GM23338 (cell line): ENCODE measurements at regions not wholly inside any gene's neighbourhood (a gene's known extent, or its start where the extent isn't known, plus 50 kb on each side); places are given as distances from the start of the nearest gene placed in this dataset.

Experiments
- ATAC-seq: fragments of 200-7000 bp; cut with Tn5 transposase; 3 replicates; pipeline ENCODE4 v1.9.1; 2020
- DNase-seq: peaks from one replicate; pipeline ENCODE4 v3.0.0-alpha.2; 2015; ENCODE audit warnings: low spot score
- H2AFZ ChIP-seq: fragments of 200-600 bp; sonication (generic); 2 replicates; pipeline ENCODE4 v1.8.0; 2016; ENCODE audit warnings: antibody characterized with exemption, mild to moderate bottlenecking, moderate library complexity
- H3F3A ChIP-seq: fragments of 200-600 bp; sonication (generic); replicated peaks from 2 replicates; pipeline ENCODE4 v1.8.0; 2017; ENCODE audit warnings: antibody characterized with exemption, mixed run types, low read depth
- H3K27ac ChIP-seq: fragments of 200-600 bp; sonication (generic); 2 replicates; pipeline ENCODE4 v1.6.1; 2016; ENCODE audit warnings: low read depth
- H3K27me3 ChIP-seq: fragments of 200-600 bp; sonication (generic); 2 replicates; pipeline ENCODE4 v1.8.0; 2016; ENCODE audit warnings: mild to moderate bottlenecking, mixed run types, moderate library complexity; ENCODE audit not compliant: insufficient read depth
- H3K36me3 ChIP-seq: fragments of 200-600 bp; sonication (generic); 2 replicates; pipeline ENCODE4 v1.8.0; 2016; ENCODE audit warnings: mild to moderate bottlenecking; ENCODE audit not compliant: insufficient read depth
- H3K4me1 ChIP-seq: fragments of 200-600 bp; sonication (generic); 2 replicates; pipeline ENCODE4 v1.8.0; 2016; ENCODE audit warnings: mild to moderate bottlenecking, moderate library complexity; ENCODE audit not compliant: insufficient read depth
- H3K4me2 ChIP-seq: fragments of 200-600 bp; sonication (generic); 2 replicates; pipeline ENCODE4 v1.7.1; 2017; ENCODE audit warnings: mixed run types
- H3K4me3 ChIP-seq: fragments of 200-600 bp; sonication (generic); 2 replicates; pipeline ENCODE4 v1.6.1; 2016; ENCODE audit warnings: mixed run types
- H3K79me2 ChIP-seq: fragments of 200-600 bp; sonication (generic); replicated peaks from 2 replicates; pipeline ENCODE4 v1.8.0; 2017; ENCODE audit warnings: mild to moderate bottlenecking; ENCODE audit not compliant: insufficient read depth
- H3K9me2 ChIP-seq: fragments of 200-600 bp; sonication (generic); 2 replicates; pipeline ENCODE4 v1.8.0; 2017; ENCODE audit not compliant: insufficient read depth
- H4K20me1 ChIP-seq: fragments of 200-600 bp; sonication (generic); replicated peaks from 2 replicates; pipeline ENCODE4 v1.8.0; 2017; ENCODE audit warnings: mild to moderate bottlenecking; ENCODE audit not compliant: insufficient read depth
- H3K27ac Mint-ChIP-seq: 2 replicates; pipeline ENCODE4 v1.8.0; 2020; ENCODE audit warnings: inconsistent platforms, mild to moderate bottlenecking, moderate library complexity, mixed read lengths
- H3K27me3 Mint-ChIP-seq: 3 replicates; pipeline ENCODE4 v1.8.0; 2022; ENCODE audit warnings: low read depth, mild to moderate bottlenecking, moderate library complexity, mixed read lengths, inconsistent platforms; ENCODE audit not compliant: insufficient read depth, poor library complexity
- H3K36me3 Mint-ChIP-seq: 3 replicates; pipeline ENCODE4 v1.8.0; 2021; ENCODE audit warnings: low read depth, mild to moderate bottlenecking, inconsistent platforms, moderate library complexity, mixed read lengths
- H3K4me1 Mint-ChIP-seq: 3 replicates; pipeline ENCODE4 v1.8.0; 2020; ENCODE audit warnings: mild to moderate bottlenecking, inconsistent platforms, mixed read lengths
- H3K4me3 Mint-ChIP-seq: 3 replicates; pipeline ENCODE4 v1.8.0; 2021; ENCODE audit warnings: moderate library complexity, mild to moderate bottlenecking, inconsistent platforms, mixed read lengths
- H3K9me3 Mint-ChIP-seq: 3 replicates; pipeline ENCODE4 v1.8.0; 2020; ENCODE audit warnings: moderate library complexity, mild to moderate bottlenecking, inconsistent platforms, mixed read lengths
- CREB1 ChIP-seq: fragments of 250-450 bp; sonication (Bioruptor Pico); IDR thresholded peaks from 2 replicates; pipeline ENCODE4 v1.5.0; 2020; ENCODE audit warnings: low read depth, mild to moderate bottlenecking, moderate library complexity
- EZH2 ChIP-seq: fragments of 200-600 bp; sonication (generic); IDR thresholded peaks from one replicate; pipeline ENCODE4 v1.8.0; 2017; ENCODE audit warnings: antibody characterized with exemption, mild to moderate bottlenecking, low read depth; ENCODE audit not compliant: unreplicated experiment
- EZH2phosphoT487 ChIP-seq: fragments of 200-600 bp; sonication (generic); IDR thresholded peaks from one replicate; pipeline ENCODE4 v1.8.1; 2018; ENCODE audit warnings: antibody characterized with exemption; ENCODE audit not compliant: unreplicated experiment
- JUNB ChIP-seq: IDR thresholded peaks from one replicate; pipeline ENCODE4 v1.6.1; 2016; ENCODE audit warnings: antibody characterized with exemption; ENCODE audit not compliant: unreplicated experiment
- NANOG ChIP-seq: IDR thresholded peaks from 2 replicates; pipeline ENCODE4 v1.6.1; 2016; ENCODE audit warnings: antibody characterized with exemption, borderline replicate concordance
- POLR2AphosphoS5 ChIP-seq: IDR thresholded peaks from 2 replicates; pipeline ENCODE4 v1.6.1; 2016; ENCODE audit warnings: antibody characterized with exemption, low read depth
- STAT1 ChIP-seq: IDR thresholded peaks from one replicate; pipeline ENCODE4 v1.6.1; 2016; ENCODE audit warnings: antibody characterized with exemption; ENCODE audit not compliant: unreplicated experiment
- ZNF114 ChIP-seq: fragments of 250-450 bp; sonication (Bioruptor Pico); IDR thresholded peaks from 2 replicates; pipeline ENCODE4 v1.5.0; 2020; ENCODE audit warnings: mild to moderate bottlenecking, moderate library complexity
- ZNF331 ChIP-seq: fragments of 250-450 bp; sonication (Bioruptor Pico); IDR thresholded peaks from 2 replicates; pipeline ENCODE4 v1.5.0; 2020; ENCODE audit warnings: low read depth, mild to moderate bottlenecking, moderate library complexity
- TF ChIP-seq, protein P1 (sequence below): fragments of 250-450 bp; sonication (Bioruptor Pico); IDR thresholded peaks from 2 replicates; pipeline ENCODE4 v1.5.0; 2020; ENCODE audit warnings: mild to moderate bottlenecking, moderate library complexity
- TF ChIP-seq, protein P2 (sequence below): IDR thresholded peaks from one replicate; pipeline ENCODE4 v1.6.1; 2018; ENCODE audit warnings: antibody characterized with exemption; ENCODE audit not compliant: unreplicated experiment
- TF ChIP-seq, protein P3 (sequence below): IDR thresholded peaks from 2 replicates; pipeline ENCODE4 v1.6.1; 2016; ENCODE audit warnings: antibody characterized with exemption
- TF ChIP-seq, protein P4 (sequence below), 2 experiments: fragments of 200-600 bp in 1 of 2; sonication (generic) in 1 of 2; conservative IDR thresholded peaks; 2 replicates each; pipeline versions ENCODE4 v1.5.1 to v1.6.1; 2016 to 2017; ENCODE audit warnings: antibody characterized with exemption in 2 of 2, low read depth in 2 of 2, mild to moderate bottlenecking in 2 of 2, moderate library complexity in 1 of 2

DNA sequence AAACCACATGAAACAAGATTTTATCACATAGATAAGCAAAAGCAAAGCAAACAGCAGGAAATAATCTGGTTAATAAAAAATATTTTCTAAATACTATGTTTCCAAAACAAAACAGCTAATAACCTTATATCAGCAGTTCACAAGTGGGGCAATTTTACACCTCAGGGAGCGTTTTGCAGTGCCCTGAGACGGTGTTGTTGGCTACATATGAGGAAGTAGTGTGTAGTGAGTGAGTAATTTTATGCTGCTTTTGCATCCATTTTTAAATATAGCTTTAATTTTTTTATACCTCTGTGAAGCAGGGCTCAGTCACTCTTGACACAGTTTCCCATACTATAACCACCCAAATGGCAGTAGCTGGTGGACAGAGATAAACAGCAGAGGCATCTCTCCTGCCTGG is 438.5 kb upstream of the B3GAT1 start:
- no peaks in the 10 kb centered on the region for H3K36me3 Mint-ChIP-seq
- no peak overlapping the region for H3K4me2 ChIP-seq

More for the DNA sequence above, 438.5 kb upstream of the B3GAT1 start:
- Histone ChIP-seq H3K79me2 (no peaks in the 10 kb centered on the region), H3K9me2 (no peaks in the 10 kb centered on the region), H2AFZ (no peak overlapping the region), H3F3A (no peaks in the 10 kb centered on the region), H4K20me1 (no peaks in the 10 kb centered on the region), H3K27ac (no peak overlapping the region), H3K27me3 (no peaks in the 10 kb centered on the region), H3K4me3 (no peak overlapping the region), H3K4me1 (no peaks in the 10 kb centered on the region), H3K36me3 (no peaks in the 10 kb centered on the region)
- no peak overlapping the region for H3K4me3 Mint-ChIP-seq
- peaks cover 7% of the 10 kb centered on the region for H3K27me3 Mint-ChIP-seq
- no peak for DNase-seq
- no peaks in the 10 kb centered on the region for H3K9me3 Mint-ChIP-seq
- TF ChIP-seq, protein P1, sequence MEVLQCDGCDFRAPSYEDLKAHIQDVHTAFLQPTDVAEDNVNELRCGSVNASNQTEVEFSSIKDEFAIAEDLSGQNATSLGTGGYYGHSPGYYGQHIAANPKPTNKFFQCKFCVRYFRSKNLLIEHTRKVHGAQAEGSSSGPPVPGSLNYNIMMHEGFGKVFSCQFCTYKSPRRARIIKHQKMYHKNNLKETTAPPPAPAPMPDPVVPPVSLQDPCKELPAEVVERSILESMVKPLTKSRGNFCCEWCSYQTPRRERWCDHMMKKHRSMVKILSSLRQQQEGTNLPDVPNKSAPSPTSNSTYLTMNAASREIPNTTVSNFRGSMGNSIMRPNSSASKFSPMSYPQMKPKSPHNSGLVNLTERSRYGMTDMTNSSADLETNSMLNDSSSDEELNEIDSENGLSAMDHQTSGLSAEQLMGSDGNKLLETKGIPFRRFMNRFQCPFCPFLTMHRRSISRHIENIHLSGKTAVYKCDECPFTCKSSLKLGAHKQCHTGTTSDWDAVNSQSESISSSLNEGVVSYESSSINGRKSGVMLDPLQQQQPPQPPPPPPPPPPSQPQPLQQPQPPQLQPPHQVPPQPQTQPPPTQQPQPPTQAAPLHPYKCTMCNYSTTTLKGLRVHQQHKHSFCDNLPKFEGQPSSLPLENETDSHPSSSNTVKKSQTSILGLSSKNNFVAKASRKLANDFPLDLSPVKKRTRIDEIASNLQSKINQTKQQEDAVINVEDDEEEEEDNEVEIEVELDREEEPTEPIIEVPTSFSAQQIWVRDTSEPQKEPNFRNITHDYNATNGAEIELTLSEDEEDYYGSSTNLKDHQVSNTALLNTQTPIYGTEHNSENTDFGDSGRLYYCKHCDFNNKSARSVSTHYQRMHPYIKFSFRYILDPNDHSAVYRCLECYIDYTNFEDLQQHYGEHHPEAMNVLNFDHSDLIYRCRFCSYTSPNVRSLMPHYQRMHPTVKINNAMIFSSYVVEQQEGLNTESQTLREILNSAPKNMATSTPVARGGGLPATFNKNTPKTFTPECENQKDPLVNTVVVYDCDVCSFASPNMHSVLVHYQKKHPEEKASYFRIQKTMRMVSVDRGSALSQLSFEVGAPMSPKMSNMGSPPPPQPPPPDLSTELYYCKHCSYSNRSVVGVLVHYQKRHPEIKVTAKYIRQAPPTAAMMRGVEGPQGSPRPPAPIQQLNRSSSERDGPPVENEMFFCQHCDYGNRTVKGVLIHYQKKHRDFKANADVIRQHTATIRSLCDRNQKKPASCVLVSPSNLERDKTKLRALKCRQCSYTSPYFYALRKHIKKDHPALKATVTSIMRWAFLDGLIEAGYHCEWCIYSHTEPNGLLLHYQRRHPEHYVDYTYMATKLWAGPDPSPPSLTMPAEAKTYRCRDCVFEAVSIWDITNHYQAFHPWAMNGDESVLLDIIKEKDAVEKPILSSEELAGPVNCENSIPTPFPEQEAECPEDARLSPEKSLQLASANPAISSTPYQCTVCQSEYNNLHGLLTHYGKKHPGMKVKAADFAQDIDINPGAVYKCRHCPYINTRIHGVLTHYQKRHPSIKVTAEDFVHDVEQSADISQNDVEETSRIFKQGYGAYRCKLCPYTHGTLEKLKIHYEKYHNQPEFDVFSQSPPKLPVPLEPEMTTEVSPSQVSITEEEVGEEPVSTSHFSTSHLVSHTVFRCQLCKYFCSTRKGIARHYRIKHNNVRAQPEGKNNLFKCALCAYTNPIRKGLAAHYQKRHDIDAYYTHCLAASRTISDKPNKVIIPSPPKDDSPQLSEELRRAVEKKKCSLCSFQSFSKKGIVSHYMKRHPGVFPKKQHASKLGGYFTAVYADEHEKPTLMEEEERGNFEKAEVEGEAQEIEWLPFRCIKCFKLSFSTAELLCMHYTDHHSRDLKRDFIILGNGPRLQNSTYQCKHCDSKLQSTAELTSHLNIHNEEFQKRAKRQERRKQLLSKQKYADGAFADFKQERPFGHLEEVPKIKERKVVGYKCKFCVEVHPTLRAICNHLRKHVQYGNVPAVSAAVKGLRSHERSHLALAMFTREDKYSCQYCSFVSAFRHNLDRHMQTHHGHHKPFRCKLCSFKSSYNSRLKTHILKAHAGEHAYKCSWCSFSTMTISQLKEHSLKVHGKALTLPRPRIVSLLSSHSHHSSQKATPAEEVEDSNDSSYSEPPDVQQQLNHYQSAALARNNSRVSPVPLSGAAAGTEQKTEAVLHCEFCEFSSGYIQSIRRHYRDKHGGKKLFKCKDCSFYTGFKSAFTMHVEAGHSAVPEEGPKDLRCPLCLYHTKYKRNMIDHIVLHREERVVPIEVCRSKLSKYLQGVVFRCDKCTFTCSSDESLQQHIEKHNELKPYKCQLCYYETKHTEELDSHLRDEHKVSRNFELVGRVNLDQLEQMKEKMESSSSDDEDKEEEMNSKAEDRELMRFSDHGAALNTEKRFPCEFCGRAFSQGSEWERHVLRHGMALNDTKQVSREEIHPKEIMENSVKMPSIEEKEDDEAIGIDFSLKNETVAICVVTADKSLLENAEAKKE (CRISPR knock-in tag): no peak
- TF ChIP-seq EZH2 (no peak), POLR2AphosphoS5 (no peak), EZH2phosphoT487 (no peak), STAT1 (no peak), CREB1 (no peak), NANOG (no peak), JUNB (no peak), ZNF114 (CRISPR knock-in tag) (no peak), ZNF331 (CRISPR knock-in tag) (no peak)
- TF ChIP-seq, protein P2, sequence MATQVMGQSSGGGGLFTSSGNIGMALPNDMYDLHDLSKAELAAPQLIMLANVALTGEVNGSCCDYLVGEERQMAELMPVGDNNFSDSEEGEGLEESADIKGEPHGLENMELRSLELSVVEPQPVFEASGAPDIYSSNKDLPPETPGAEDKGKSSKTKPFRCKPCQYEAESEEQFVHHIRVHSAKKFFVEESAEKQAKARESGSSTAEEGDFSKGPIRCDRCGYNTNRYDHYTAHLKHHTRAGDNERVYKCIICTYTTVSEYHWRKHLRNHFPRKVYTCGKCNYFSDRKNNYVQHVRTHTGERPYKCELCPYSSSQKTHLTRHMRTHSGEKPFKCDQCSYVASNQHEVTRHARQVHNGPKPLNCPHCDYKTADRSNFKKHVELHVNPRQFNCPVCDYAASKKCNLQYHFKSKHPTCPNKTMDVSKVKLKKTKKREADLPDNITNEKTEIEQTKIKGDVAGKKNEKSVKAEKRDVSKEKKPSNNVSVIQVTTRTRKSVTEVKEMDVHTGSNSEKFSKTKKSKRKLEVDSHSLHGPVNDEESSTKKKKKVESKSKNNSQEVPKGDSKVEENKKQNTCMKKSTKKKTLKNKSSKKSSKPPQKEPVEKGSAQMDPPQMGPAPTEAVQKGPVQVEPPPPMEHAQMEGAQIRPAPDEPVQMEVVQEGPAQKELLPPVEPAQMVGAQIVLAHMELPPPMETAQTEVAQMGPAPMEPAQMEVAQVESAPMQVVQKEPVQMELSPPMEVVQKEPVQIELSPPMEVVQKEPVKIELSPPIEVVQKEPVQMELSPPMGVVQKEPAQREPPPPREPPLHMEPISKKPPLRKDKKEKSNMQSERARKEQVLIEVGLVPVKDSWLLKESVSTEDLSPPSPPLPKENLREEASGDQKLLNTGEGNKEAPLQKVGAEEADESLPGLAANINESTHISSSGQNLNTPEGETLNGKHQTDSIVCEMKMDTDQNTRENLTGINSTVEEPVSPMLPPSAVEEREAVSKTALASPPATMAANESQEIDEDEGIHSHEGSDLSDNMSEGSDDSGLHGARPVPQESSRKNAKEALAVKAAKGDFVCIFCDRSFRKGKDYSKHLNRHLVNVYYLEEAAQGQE: no peak
- TF ChIP-seq, protein P3, sequence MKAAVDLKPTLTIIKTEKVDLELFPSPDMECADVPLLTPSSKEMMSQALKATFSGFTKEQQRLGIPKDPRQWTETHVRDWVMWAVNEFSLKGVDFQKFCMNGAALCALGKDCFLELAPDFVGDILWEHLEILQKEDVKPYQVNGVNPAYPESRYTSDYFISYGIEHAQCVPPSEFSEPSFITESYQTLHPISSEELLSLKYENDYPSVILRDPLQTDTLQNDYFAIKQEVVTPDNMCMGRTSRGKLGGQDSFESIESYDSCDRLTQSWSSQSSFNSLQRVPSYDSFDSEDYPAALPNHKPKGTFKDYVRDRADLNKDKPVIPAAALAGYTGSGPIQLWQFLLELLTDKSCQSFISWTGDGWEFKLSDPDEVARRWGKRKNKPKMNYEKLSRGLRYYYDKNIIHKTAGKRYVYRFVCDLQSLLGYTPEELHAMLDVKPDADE: no peak
- TF ChIP-seq, protein P4, sequence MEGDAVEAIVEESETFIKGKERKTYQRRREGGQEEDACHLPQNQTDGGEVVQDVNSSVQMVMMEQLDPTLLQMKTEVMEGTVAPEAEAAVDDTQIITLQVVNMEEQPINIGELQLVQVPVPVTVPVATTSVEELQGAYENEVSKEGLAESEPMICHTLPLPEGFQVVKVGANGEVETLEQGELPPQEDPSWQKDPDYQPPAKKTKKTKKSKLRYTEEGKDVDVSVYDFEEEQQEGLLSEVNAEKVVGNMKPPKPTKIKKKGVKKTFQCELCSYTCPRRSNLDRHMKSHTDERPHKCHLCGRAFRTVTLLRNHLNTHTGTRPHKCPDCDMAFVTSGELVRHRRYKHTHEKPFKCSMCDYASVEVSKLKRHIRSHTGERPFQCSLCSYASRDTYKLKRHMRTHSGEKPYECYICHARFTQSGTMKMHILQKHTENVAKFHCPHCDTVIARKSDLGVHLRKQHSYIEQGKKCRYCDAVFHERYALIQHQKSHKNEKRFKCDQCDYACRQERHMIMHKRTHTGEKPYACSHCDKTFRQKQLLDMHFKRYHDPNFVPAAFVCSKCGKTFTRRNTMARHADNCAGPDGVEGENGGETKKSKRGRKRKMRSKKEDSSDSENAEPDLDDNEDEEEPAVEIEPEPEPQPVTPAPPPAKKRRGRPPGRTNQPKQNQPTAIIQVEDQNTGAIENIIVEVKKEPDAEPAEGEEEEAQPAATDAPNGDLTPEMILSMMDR (conservative IDR thresholded peaks at IDR 0.05; ENCODE audit: low read depth in 2 of 2): no peak
- H3K4me1 Mint-ChIP-seq: peaks cover 7% of the 10 kb centered on the region; the same call in 2 of the 3 replicates
- ATAC-seq: no peak
- H3K27ac Mint-ChIP-seq: no peak overlapping the region
